IPS-18a (cell line): ENCODE measurements at regions not wholly inside any gene's neighbourhood (a gene's known extent, or its start where the extent isn't known, plus 50 kb on each side); places are given as distances from the start of the nearest gene placed in this dataset.
"Not testable (repeated sequence)": the region's sequence is repeated elsewhere in the genome, so short reads cannot be mapped to it uniquely, and the experiment has no call there.

Experiments used
- H3K27ac ChIP-seq: one replicate; pipeline ENCODE4 v1.5.1; 2013; ENCODE audit warnings: low read length
- H3K27me3 ChIP-seq: one replicate; pipeline ENCODE4 v1.6.1; 2013; ENCODE audit warnings: mild to moderate bottlenecking, low read length; ENCODE audit not compliant: control insufficient read depth, insufficient read depth
- H3K36me3 ChIP-seq: one replicate; pipeline ENCODE4 v1.6.1; 2013; ENCODE audit warnings: low read depth, low read length; ENCODE audit not compliant: control insufficient read depth
- H3K4me1 ChIP-seq: one replicate; pipeline ENCODE4 v1.6.1; 2013; ENCODE audit warnings: low read depth, low read length; ENCODE audit not compliant: control insufficient read depth
- H3K4me3 ChIP-seq: one replicate; pipeline ENCODE4 v1.5.1; 2013; ENCODE audit warnings: low read length
- H3K9ac ChIP-seq: one replicate; pipeline ENCODE4 v1.6.1; 2013; ENCODE audit warnings: mild to moderate bottlenecking, low read length, moderate library complexity
- H3K9me3 ChIP-seq: one replicate; pipeline ENCODE4 v1.6.1; 2013; ENCODE audit warnings: low read depth, low read length; ENCODE audit not compliant: control insufficient read depth

DNA sequence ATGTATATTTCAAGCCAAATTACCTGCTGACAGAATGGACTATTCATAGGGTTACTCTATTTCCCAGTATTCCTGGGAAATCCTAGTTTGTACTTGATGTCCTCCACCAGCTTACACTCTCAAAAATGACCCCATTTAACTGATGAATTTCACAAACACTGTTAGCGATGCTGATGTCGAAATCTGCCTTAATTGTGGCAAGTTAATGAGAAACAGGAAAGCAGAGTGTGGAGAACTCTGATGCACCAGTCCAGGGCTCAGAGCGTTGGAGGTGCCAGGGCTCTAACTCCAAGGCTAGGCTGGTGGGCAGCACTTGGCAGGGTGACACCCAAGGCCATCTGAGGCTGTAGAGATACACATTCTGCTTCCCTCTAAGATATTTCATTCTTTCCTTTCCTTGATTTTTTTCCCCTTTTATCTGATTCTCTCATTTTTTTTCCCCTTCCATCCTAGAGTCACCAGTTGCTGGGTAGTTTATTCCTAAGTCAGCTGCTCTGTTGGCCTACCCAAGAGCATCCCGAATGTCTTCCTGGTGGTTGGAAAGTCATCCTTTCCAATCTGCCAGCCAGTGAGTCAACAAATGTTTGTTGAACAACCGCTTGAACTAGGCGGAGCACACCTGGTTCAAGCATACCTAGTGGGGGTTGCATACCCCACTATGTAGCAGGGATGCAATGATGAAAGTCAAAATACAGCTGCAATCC lies 525.0 kb upstream of the NRP1 start:
- H3K36me3 ChIP-seq = no peaks in the 10 kb centered on the region
- H3K9ac ChIP-seq = no peak overlapping the region
- no peak overlapping the region for H3K4me3 ChIP-seq
- no peaks in the 10 kb centered on the region for H3K27me3 ChIP-seq
- H3K9me3 ChIP-seq = no peaks in the 10 kb centered on the region
- H3K4me1 ChIP-seq = peaks cover 20% of the 10 kb centered on the region
- H3K27ac ChIP-seq = no peak overlapping the region

DNA sequence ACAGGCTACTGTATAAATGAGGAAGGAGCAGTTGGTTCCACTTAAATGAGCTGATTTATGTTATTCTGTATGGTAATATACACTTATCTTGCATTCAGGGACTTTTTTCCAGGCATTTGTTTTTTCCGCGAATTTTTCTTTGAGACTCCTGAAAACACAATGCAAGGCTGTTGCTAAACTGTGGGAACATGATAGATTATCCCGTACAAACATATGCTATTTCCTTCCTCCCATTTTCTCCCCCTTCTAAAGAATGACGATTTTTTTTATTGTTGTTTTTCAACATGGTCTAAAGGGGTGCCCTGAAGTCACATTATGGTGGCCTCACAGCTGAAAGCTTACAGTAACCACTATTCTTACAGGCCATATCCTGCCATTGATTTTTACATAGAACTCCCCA lies 523.9 kb upstream of the NRP1 start:
- Histone ChIP-seq H3K4me3 (no peak overlapping the region), H3K36me3 (no peaks in the 10 kb centered on the region), H3K27me3 (no peaks in the 10 kb centered on the region), H3K9me3 (peaks cover 7% of the 10 kb centered on the region), H3K9ac (no peak overlapping the region), H3K27ac (no peak overlapping the region), H3K4me1 (peaks cover 20% of the 10 kb centered on the region)

DNA sequence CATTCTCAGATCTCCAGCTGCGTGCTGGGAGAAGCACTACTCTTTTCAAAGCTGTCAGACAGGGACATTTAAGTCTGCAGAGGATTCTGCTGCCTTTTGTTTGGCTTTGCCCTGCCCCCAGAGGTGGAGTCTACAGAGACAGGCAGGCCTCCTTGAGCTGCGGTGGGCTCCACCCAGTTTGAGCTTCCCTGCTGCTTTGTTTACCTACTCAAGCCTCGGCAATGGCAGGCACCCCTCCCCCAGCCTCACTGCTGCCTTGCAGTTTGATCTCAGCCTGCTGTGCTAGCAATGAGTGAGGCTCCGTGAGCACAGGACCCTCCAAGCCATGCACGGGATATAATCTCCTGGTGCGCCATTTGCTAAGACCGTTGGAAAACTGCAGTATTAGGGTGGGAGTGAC lies 518.8 kb upstream of the NRP1 start:
- H3K4me1 ChIP-seq, H3K36me3 ChIP-seq, H3K9ac ChIP-seq, H3K4me3 ChIP-seq, H3K27ac ChIP-seq, H3K27me3 ChIP-seq, H3K9me3 ChIP-seq: not testable (repeated sequence)

DNA sequence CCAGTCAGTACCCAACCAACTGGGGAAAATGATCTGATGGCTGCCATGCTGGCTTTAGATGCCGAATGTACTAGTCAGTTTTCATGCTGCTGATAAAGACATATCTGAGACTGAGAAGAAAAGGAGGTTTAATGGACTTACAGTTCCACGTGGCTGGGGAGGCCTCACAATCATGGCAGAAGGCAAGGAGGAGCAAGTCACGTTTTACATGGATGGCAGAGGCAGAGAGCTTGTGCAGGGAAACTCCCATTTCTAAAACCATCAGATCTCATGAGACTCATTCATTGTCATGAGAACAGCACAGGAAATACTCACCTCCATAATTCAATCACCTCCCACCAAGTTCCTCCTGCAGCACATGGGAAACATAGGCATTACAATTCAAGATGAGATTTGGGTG lies 508.9 kb upstream of the NRP1 start:
- Histone ChIP-seq H3K27ac (no peak overlapping the region), H3K4me3 (no peak overlapping the region), H3K4me1 (no peaks in the 10 kb centered on the region), H3K9me3 (peaks cover 3% of the 10 kb centered on the region), H3K27me3 (no peaks in the 10 kb centered on the region), H3K9ac (no peak overlapping the region), H3K36me3 (no peaks in the 10 kb centered on the region)

DNA sequence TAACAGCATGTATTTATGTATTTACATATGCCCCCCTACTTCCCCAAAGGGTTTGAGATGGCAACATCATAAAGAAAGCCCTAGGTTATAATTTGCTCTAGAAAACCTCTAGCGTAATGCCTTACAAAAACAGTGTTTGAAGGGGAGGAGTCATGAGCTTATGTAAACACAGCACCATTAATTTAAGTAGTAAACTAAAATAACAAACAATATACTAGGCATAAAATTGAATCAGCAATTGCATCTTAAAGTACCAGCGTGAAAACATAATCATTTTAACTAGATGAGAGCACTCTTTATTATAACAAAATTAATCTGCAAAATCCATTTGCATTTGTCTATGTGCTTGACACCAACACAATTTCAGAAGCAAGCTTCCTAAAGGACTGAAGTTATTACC lies 507.2 kb upstream of the NRP1 start:
- no peak overlapping the region for H3K9ac ChIP-seq
- no peaks in the 10 kb centered on the region for H3K27me3 ChIP-seq
- H3K4me1 ChIP-seq = no peaks in the 10 kb centered on the region
- H3K36me3 ChIP-seq = no peaks in the 10 kb centered on the region
- no peak overlapping the region for H3K27ac ChIP-seq
- no peak overlapping the region for H3K4me3 ChIP-seq
- peaks cover 3% of the 10 kb centered on the region for H3K9me3 ChIP-seq

DNA sequence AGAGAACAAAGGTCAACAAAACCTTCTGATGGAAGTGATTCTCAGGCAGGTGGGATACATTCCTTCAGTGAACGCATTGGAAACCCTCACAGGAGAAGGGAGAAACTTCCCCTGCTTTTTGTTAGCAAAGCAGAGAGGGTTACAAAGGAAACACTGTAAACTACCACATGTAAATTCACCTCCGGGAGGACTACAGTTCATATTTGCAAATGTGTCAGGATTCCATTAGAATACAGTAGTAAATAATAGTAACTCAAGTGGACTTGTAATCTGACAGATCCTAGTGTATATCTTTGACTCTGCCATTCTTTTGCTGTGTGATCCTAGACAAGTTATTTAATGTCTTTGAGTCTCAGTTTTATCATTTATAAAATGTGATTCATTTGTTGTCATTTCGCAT lies 504.3 kb upstream of the NRP1 start:
- no peak overlapping the region for H3K9ac ChIP-seq
- no peaks in the 10 kb centered on the region for H3K27me3 ChIP-seq
- H3K27ac ChIP-seq = no peak overlapping the region
- no peaks in the 10 kb centered on the region for H3K36me3 ChIP-seq
- H3K4me1 ChIP-seq = no peaks in the 10 kb centered on the region
- H3K9me3 ChIP-seq = peaks cover 3% of the 10 kb centered on the region
- H3K4me3 ChIP-seq = no peak overlapping the region

DNA sequence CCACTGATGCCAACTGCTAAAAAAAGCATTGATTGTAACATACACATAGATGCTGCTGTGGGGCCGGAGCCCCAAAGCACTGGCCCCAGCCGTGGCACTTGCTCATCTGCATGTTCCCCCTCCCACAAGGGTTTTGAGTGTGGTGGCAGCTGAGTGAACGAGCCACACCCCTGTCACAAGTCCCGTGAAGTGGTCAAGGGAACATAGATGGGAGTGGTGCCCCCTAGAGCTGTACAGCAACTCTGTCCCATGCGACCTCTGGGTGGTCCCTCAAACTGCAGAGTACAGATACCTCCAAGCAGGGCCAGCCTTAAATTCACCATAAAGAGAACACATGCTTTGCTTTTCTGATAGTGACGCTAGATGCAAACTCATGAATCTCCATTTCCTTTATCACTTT lies 503.3 kb upstream of the NRP1 start:
- no peak overlapping the region for H3K9ac ChIP-seq
- H3K27me3 ChIP-seq = no peaks in the 10 kb centered on the region
- no peak overlapping the region for H3K27ac ChIP-seq
- no peaks in the 10 kb centered on the region for H3K36me3 ChIP-seq
- H3K4me3 ChIP-seq = no peak overlapping the region
- no peaks in the 10 kb centered on the region for H3K9me3 ChIP-seq
- H3K4me1 ChIP-seq = no peaks in the 10 kb centered on the region

DNA sequence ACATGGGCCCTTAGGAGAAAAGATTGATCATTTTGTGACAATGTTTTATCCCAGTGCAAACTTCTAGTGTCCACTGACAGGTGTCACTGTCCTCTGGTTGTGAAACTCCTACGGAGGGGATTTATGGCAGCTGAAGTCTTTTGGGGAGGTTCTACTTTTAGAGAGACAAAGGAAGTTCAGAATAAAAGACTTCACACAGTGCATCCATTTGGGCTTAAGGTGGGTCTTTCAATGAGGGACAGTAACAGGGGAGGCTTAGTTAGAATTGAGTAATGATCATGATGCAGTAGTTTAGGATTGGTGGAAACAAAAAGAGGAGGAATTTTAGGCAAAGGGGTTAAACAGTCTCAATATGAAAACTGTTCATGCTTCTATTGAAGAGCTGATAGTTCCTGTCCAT lies 501.1 kb upstream of the NRP1 start:
- no peaks in the 10 kb centered on the region for H3K9me3 ChIP-seq
- H3K4me3 ChIP-seq = no peak overlapping the region
- H3K36me3 ChIP-seq = no peaks in the 10 kb centered on the region
- no peak overlapping the region for H3K9ac ChIP-seq
- H3K4me1 ChIP-seq = peaks cover 10% of the 10 kb centered on the region
- H3K27ac ChIP-seq = no peak overlapping the region
- H3K27me3 ChIP-seq = no peaks in the 10 kb centered on the region

DNA sequence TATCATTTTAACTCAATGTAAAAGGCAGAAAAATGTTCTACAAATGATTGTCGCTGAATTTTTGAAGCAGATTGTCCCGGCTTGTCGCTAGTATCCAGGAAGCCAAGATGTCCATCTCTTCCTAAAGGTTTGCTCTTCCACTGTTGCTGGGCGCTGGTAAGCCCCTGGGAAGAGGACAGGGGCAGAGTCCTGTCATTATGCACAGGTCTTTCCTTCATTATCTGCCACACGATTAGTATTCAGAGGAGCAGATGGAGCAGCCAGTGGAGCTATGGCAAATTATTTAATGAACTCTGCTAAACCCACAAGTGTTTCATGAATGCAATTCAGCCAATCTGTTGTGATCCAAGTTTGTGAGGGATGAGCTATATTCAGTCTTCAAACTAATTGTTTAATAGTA lies 499.1 kb upstream of the NRP1 start:
- H3K4me3 ChIP-seq = no peak overlapping the region
- no peak overlapping the region for H3K9ac ChIP-seq
- H3K9me3 ChIP-seq = no peaks in the 10 kb centered on the region
- H3K36me3 ChIP-seq = no peaks in the 10 kb centered on the region
- peaks cover 10% of the 10 kb centered on the region for H3K4me1 ChIP-seq
- no peaks in the 10 kb centered on the region for H3K27me3 ChIP-seq
- H3K27ac ChIP-seq = no peak overlapping the region

DNA sequence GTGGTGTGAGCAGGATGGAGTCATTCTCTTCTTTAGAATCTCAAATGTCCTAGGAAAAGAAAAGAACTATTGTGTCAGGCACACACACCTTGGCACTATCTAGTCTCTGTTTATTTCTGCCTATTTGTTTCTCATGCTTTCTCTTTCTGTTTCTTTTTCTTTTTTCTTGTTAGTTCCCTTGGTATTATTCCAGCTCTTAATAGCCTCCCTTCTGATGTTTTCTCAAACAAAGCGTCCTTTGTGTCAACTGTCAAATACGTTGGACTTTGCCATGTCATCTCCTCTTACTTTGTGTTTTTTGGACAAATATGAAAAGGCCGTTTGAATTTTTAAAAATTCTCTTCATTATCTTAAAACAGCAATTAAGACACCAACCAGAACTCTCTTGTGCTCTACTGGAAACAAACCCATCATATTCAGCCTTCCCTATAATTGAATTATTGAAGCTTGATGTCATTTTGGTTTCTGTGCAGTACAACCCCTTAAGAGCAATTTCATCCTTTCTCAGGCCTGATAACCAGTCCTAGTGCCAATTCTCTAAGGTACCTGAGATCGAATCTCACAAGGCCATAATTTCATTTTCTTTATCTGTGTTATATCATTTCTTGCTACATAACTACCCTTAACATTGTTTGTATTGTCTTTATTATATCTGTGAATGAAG lies 497.8 kb upstream of the NRP1 start:
- Histone ChIP-seq H3K9me3 (no peaks in the 10 kb centered on the region), H3K27ac (no peak overlapping the region), H3K36me3 (no peaks in the 10 kb centered on the region), H3K27me3 (no peaks in the 10 kb centered on the region), H3K9ac (no peak overlapping the region), H3K4me3 (no peak overlapping the region), H3K4me1 (peaks cover 10% of the 10 kb centered on the region)

DNA sequence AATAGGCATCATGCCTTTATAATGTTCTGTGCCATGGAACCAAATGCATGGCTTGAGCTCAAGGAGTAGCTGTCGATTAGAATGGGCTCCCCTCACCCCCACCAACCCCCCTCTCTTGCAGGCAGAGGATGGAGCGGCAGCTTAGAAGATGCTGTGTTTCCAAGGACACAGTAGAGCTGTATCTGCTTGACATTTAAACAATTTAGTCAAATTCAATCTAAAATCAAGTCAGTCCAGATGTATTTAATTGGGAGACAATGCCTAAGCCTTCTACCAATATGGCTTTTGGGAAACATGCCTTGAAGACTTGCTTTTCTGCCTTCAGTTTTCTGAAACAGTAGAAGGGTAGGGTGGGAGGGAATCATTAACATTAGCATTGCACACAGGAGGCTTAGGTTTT lies 497.1 kb upstream of the NRP1 start:
- peaks cover 10% of the 10 kb centered on the region for H3K4me1 ChIP-seq
- no peak overlapping the region for H3K4me3 ChIP-seq
- H3K36me3 ChIP-seq = no peaks in the 10 kb centered on the region
- no peaks in the 10 kb centered on the region for H3K9me3 ChIP-seq
- H3K27ac ChIP-seq = no peak overlapping the region
- H3K27me3 ChIP-seq = no peaks in the 10 kb centered on the region
- no peak overlapping the region for H3K9ac ChIP-seq

DNA sequence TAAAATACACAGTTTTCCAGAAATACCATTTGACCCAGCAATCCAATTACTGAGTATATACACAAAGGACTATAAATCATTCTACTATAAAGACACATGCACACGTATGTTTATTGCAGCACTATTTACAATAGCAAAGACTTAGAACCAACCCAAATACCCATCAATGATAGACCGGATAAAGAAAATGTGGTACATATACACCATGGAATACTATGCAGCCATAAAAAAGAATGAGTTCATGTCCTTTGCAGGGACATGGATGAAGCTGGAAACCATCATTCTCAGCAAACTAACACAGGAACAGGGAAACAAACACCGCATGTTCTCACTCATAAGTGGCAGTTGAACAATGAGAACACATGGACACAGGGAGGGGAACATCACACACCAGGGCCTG lies 495.4 kb upstream of the NRP1 start:
- not testable (repeated sequence) for H3K9ac ChIP-seq, H3K27ac ChIP-seq, H3K27me3 ChIP-seq, H3K4me3 ChIP-seq, H3K4me1 ChIP-seq, H3K9me3 ChIP-seq, H3K36me3 ChIP-seq
